Thyroid gland (tissue), 4 donors: ENCODE measurements at regions not wholly inside any gene's neighbourhood (a gene's known extent, or its start where the extent isn't known, plus 50 kb on each side); places are given as distances from the start of the nearest gene placed in this dataset.

Experiments used
- DNase-seq, 2 donors: peaks; one replicate each; pipeline ENCODE4 v3.0.0-alpha.2; 2019
- H3K27ac ChIP-seq, 3 donors: fragments of 200-600 bp; sonication (generic); 1 replicate in 2 of 3; 2 replicates in 1 of 3; pipeline ENCODE4 v1.5.1; 2016 to 2019; ENCODE audit warnings: mild to moderate bottlenecking in 1 of 3, moderate library complexity in 1 of 3
- H3K27me3 ChIP-seq: fragments of 200-600 bp; sonication (generic); one replicate; pipeline ENCODE4 v1.5.1; 2019
- H3K36me3 ChIP-seq, 2 donors: fragments of 200-600 bp; sonication (generic); one replicate each; pipeline ENCODE4 v1.5.1; 2016 to 2019
- H3K4me1 ChIP-seq, 2 donors: fragments of 200-600 bp; sonication (generic); one replicate each; pipeline ENCODE4 v1.5.1; 2017 to 2019
- H3K4me3 ChIP-seq, 3 donors: fragments of 200-600 bp; sonication (generic); replicated peaks in 1 of 3; 1 replicate in 2 of 3; 2 replicates in 1 of 3; pipeline ENCODE4 v1.5.1; 2016; ENCODE audit warnings: mild to moderate bottlenecking in 1 of 3
- H3K9me3 ChIP-seq: fragments of 200-600 bp; sonication (generic); one replicate; pipeline ENCODE4 v1.5.1; 2017
- POLR2A ChIP-seq, 2 donors: fragments of 450-650 bp; IDR thresholded peaks; one replicate each; pipeline ENCODE4 v1.6.1; 2017; ENCODE audit warnings: antibody characterized with exemption in 2 of 2, mild to moderate bottlenecking in 2 of 2, moderate library complexity in 1 of 2
- WGBS, 2 donors: methylation state at CpG; one replicate each; pipeline ENCODE4 v1.1.5; 2017; 5-methylcytosine and 5-hydroxymethylcytosine counted together
- intact Hi-C: fragments of 100-400 bp; cut with DNase I; formaldehyde crosslinking; loops from one replicate; pipeline ENCODE4 v1.15.1; 2023
- TF ChIP-seq, protein P1 (sequence below), 6 experiments: fragments of 200-600 bp in 3 of 6; fragments of 450-650 bp in 3 of 6; sonication (generic) in 3 of 6; IDR thresholded peaks; one replicate each; pipeline ENCODE4 v1.5.1; 2016 to 2019; ENCODE audit warnings: antibody characterized with exemption in 6 of 6, mild to moderate bottlenecking in 2 of 6, inconsistent platforms in 1 of 6, moderate library complexity in 1 of 6

DNA sequence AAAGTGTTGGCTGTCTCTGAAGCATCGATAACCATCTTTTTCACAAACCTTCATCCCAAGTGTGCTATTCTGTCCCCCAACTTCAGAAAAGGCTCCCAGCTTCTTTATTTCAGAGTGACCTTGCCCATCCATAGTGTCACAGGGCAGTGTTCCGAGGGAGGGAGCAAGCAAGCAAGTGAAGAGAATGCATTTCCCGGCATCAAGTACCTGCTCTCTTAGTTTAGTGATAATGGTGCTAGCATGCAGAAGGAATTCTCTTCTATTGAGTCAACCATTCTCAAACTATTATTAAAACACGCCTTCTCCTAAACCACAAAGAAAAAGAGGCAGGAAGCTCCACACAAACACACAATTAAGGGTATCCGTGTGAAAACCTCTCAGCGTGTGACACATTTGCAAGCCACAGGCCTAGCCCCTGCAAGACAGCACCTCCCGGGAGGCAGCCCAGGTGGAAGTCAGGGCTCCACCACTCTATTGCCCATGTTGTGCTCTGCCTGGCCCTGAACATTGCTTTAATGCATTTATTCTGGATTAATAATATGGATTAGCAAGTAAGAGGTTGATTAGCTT lies 504.9 kb downstream of the GALR1 start:
- intact Hi-C loops, result no loop called here
- Histone ChIP-seq H3K27ac (no peak overlapping the region), H3K4me3 (no peak overlapping the region), H3K36me3 (no peaks in the 10 kb centered on the region), H3K4me1 (no peaks in the 10 kb centered on the region), H3K27me3 (no peaks in the 10 kb centered on the region), H3K9me3 (no peaks in the 10 kb centered on the region)
- 35 to 45% methylated on average over 7 of the region's 7 CpGs for WGBS, 2 donors
- no peak for TF ChIP-seq POLR2A (IDR thresholded peaks at IDR 0.05)
- TF ChIP-seq, protein P1, sequence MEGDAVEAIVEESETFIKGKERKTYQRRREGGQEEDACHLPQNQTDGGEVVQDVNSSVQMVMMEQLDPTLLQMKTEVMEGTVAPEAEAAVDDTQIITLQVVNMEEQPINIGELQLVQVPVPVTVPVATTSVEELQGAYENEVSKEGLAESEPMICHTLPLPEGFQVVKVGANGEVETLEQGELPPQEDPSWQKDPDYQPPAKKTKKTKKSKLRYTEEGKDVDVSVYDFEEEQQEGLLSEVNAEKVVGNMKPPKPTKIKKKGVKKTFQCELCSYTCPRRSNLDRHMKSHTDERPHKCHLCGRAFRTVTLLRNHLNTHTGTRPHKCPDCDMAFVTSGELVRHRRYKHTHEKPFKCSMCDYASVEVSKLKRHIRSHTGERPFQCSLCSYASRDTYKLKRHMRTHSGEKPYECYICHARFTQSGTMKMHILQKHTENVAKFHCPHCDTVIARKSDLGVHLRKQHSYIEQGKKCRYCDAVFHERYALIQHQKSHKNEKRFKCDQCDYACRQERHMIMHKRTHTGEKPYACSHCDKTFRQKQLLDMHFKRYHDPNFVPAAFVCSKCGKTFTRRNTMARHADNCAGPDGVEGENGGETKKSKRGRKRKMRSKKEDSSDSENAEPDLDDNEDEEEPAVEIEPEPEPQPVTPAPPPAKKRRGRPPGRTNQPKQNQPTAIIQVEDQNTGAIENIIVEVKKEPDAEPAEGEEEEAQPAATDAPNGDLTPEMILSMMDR (IDR thresholded peaks at IDR 0.05), result no peak
- no peak for DNase-seq

DNA sequence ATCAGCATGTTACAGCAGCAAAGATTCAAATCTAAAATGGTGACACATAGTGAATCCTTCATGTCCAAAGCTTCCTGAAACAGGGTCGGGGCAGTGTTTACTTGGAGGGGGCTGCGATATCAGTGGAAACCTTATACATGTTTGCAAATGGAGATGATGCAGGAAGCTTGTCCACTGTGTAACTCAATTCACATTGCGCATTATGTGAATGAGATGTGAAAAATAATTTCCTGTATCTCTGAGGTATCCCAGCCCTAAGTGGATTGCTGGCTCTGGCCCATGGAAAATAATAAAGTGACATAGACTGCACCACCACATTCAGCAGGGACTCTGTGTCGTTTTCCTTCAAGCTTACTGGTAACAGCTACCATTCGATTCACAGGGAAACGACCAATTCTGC lies 505.5 kb downstream of the GALR1 start:
- no peak overlapping the region for H3K27ac ChIP-seq
- WGBS, 2 donors, result 57 to 63% methylated on average over 6 of the region's 6 CpGs
- no peak for DNase-seq
- H3K9me3 ChIP-seq, result no peaks in the 10 kb centered on the region
- H3K36me3 ChIP-seq, result no peaks in the 10 kb centered on the region
- intact Hi-C loops, result no loop called here
- H3K27me3 ChIP-seq, result no peaks in the 10 kb centered on the region
- no peak overlapping the region for H3K4me3 ChIP-seq
- TF ChIP-seq POLR2A (IDR thresholded peaks at IDR 0.05), result no peak
- TF ChIP-seq, protein P1 (IDR thresholded peaks at IDR 0.05), result no peak
- no peaks in the 10 kb centered on the region for H3K4me1 ChIP-seq

DNA sequence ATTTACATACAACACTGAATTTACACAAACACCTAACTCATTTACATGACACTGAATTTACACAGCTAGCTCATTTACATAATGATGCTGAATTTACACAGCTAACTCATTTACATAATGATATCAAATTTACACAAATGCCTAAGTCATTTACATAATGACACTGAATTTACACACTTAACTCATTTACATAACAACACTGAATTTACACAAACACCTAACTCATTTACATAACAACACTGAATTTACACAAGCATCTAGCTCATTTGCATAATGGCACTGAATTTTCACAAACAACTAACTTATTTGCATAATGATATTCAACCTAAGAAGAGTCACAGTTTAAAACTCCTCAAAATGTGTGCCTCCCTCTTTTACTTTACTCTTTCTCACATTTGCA lies 511.7 kb downstream of the GALR1 start:
- Histone ChIP-seq H3K36me3 (no peaks in the 10 kb centered on the region), H3K27me3 (no peaks in the 10 kb centered on the region), H3K4me3 (no peak overlapping the region), H3K4me1 (no peaks in the 10 kb centered on the region), H3K9me3 (no peaks in the 10 kb centered on the region), H3K27ac (no peak overlapping the region)
- intact Hi-C loops, result no loop called here
- TF ChIP-seq, protein P1 (IDR thresholded peaks at IDR 0.05), result no peak
- TF ChIP-seq POLR2A (IDR thresholded peaks at IDR 0.05), result no peak
- DNase-seq, result no peak

DNA sequence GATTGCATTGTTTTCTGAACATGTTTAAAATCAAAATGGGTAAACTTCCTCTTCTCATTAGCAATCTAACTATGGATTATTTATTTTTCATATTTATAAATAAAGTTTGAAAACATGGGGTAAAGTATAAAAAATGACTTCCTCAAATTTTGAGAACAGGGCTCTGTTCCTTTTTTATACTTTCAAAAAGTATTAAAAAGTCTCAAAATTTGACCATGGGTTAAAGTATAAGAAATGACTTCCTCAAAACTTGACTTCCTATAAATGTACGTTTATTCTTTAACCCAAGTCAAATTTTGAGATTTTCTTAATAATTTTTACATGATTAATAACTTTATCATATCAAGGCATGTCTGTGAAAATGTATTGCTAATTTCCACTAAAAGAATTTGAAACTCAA lies 512.4 kb downstream of the GALR1 start:
- Histone ChIP-seq H3K4me1 (no peaks in the 10 kb centered on the region), H3K9me3 (no peaks in the 10 kb centered on the region), H3K36me3 (no peaks in the 10 kb centered on the region), H3K27me3 (no peaks in the 10 kb centered on the region), H3K27ac (no peak overlapping the region), H3K4me3 (no peak overlapping the region)
- no peak for DNase-seq
- TF ChIP-seq POLR2A (IDR thresholded peaks at IDR 0.05), result no peak
- TF ChIP-seq, protein P1 (IDR thresholded peaks at IDR 0.05), result no peak
- WGBS, 2 donors, result 68 to 78% methylated on average over 1 of the region's 1 CpG
- intact Hi-C loops, result no loop called here

DNA sequence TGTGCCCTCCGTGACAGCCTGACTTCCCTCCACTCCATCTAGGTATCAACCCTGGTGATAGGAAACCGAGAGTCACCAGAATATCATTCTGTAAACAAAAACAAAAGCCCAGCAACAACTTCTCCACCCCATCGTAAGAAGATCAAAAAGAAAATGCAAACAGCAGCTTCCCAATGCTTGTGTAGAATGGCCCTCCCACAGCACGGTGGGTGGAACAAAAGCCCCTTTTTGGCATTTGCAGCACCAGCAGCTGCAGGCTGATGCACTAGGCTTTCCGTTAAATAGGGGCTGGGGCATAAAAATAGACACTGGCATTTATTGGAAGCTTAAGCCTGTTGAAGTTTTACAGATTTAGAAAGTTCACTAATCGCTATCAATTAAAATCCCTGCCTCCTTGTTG lies 513.0 kb downstream of the GALR1 start:
- H3K27ac ChIP-seq, result no peak overlapping the region
- no peaks in the 10 kb centered on the region for H3K27me3 ChIP-seq
- WGBS, 2 donors, result 16 to 24% methylated on average over 6 of the region's 6 CpGs
- no peaks in the 10 kb centered on the region for H3K9me3 ChIP-seq
- H3K4me1 ChIP-seq, result no peaks in the 10 kb centered on the region
- no peak for DNase-seq
- TF ChIP-seq, protein P1 (IDR thresholded peaks at IDR 0.05), result no peak
- no peak for TF ChIP-seq POLR2A (IDR thresholded peaks at IDR 0.05)
- intact Hi-C loops, result no loop called here
- no peaks in the 10 kb centered on the region for H3K36me3 ChIP-seq
- no peak overlapping the region for H3K4me3 ChIP-seq
